GM12878 (cell line): ENCODE measurements at regions not wholly inside any gene's neighbourhood (a gene's known extent, or its start where the extent isn't known, plus 50 kb on each side); places are given as distances from the start of the nearest gene placed in this dataset.

Experiments used
- ATAC-seq: fragments of 200-7000 bp; cut with Tn5 transposase; 3 replicates; pipeline ENCODE4 v1.9.1; 2020; ENCODE audit warnings: mild to moderate bottlenecking, moderate library complexity
- BruUV-seq: library from RNA; stranded (reverse); fragments of 400-500 nt; replicated peaks from 2 replicates; lab custom pipeline; 2021; lab: Mats Ljungman, UMichigan
- CTCF ChIA-PET: fragments of 300-600 bp; sonication (Branson Sonifier 250); formaldehyde crosslinking; extraction: SDS; loops from one replicate; lab custom pipeline; 2021; ENCODE audit warnings: inconsistent platforms; lab: Yijun Ruan, JAX
- POLR2A ChIA-PET: fragments of 350-600 bp; formaldehyde crosslinking; extraction: SDS; loops from one replicate; lab custom pipeline; 2021; ENCODE audit warnings: inconsistent platforms; lab: Charles Lee
- RAD21 ChIA-PET: fragments of 300-600 bp; sonication (Branson Sonifier 250); formaldehyde crosslinking; loops from one replicate; lab custom pipeline; 2023; ENCODE audit warnings: antibody characterized with exemption; ENCODE audit not compliant: unreplicated experiment; lab: Charles Lee
- SMC1A ChIA-PET: fragments of 300-600 bp; sonication (Branson Sonifier 250); formaldehyde crosslinking; loops from one replicate; lab custom pipeline; 2023; ENCODE audit not compliant: unreplicated experiment, uncharacterized antibody; lab: Charles Lee
- DNase-seq: peaks from one replicate; pipeline ENCODE4 v3.0.0-alpha.2; 2011; ENCODE audit warnings: low read depth, low spot score
- FAIRE-seq: peaks from 3 replicates; lab custom pipeline; 2011; peaks lifted over from hg19 to GRCh38; lab: Jason Lieb, UNC
- H2AFZ ChIP-seq: 2 replicates; pipeline ENCODE4 v1.6.0; 2011; ENCODE audit warnings: low read depth, low read length, control low read depth; ENCODE audit not compliant: control insufficient read depth
- H3K27ac ChIP-seq: 2 replicates; pipeline ENCODE4 v1.5.1; 2011; ENCODE audit warnings: control low read depth; ENCODE audit not compliant: control insufficient read depth, insufficient read depth
- H3K27me3 ChIP-seq, 2 experiments: replicated peaks in 1 of 2; 2 replicates each; pipeline versions ENCODE4 v1.6.0 to v1.6.1; 2011; ENCODE audit warnings: low read length in 1 of 2; ENCODE audit not compliant: control insufficient read depth in 2 of 2, insufficient read depth in 2 of 2
- H3K36me3 ChIP-seq, 2 experiments: 2 replicates each; pipeline ENCODE4 v1.5.1; 2011; ENCODE audit warnings: low read length in 1 of 2; ENCODE audit not compliant: control insufficient read depth in 2 of 2, insufficient read depth in 2 of 2
- H3K4me1 ChIP-seq: 2 replicates; pipeline ENCODE4 v1.6.1; 2011; ENCODE audit warnings: mild to moderate bottlenecking, low read length, moderate library complexity, mixed read lengths; ENCODE audit not compliant: control insufficient read depth, insufficient read depth
- H3K4me2 ChIP-seq: 2 replicates; pipeline ENCODE4 v1.6.0; 2011; ENCODE audit warnings: control low read depth; ENCODE audit not compliant: control insufficient read depth, insufficient read depth
- H3K4me3 ChIP-seq: fragments of 200-600 bp; sonication (generic); 2 replicates; pipeline ENCODE4 v1.5.1; 2016
- H3K79me2 ChIP-seq: 2 replicates; pipeline ENCODE4 v1.6.0; 2011; ENCODE audit warnings: low read length; ENCODE audit not compliant: control insufficient read depth, insufficient read depth
- H3K9ac ChIP-seq: 2 replicates; pipeline ENCODE4 v1.8.0; 2011; ENCODE audit warnings: low read length, control low read depth, mixed read lengths; ENCODE audit not compliant: control insufficient read depth, insufficient read depth
- H3K9me3 ChIP-seq: replicated peaks from 3 replicates; pipeline ENCODE4 v1.5.1; 2011; ENCODE audit warnings: mild to moderate bottlenecking, low read length; ENCODE audit not compliant: control insufficient read depth, insufficient read depth
- H4K20me1 ChIP-seq: 2 replicates; pipeline ENCODE4 v1.6.0; 2011; ENCODE audit not compliant: control insufficient read depth, insufficient read depth
- CREB1 ChIP-seq: IDR thresholded peaks from 2 replicates; pipeline ENCODE4 v1.6.1; 2012; ENCODE audit warnings: low read depth, mild to moderate bottlenecking, inconsistent platforms
- CREM ChIP-seq: IDR thresholded peaks from 2 replicates; pipeline ENCODE4 v1.6.1; 2014; ENCODE audit warnings: antibody characterized with exemption, low read depth
- E4F1 ChIP-seq: fragments of 450-650 bp; IDR thresholded peaks from 2 replicates; pipeline ENCODE4 v1.6.1; 2018; ENCODE audit warnings: borderline replicate concordance, mild to moderate bottlenecking; ENCODE audit not compliant: partially characterized antibody
- HCFC1 ChIP-seq: fragments of 150-350 bp; IDR thresholded peaks from 2 replicates; pipeline ENCODE4 v1.6.1; 2014; ENCODE audit warnings: low read length
- IKZF2 ChIP-seq, 2 experiments: fragments of 450-650 bp; IDR thresholded peaks; 2 replicates each; pipeline ENCODE4 v1.6.1; 2017; ENCODE audit warnings: mild to moderate bottlenecking in 2 of 2, moderate library complexity in 2 of 2
- MEF2A ChIP-seq: IDR thresholded peaks from 2 replicates; pipeline ENCODE4 v1.6.1; 2011; ENCODE audit warnings: low read depth, mild to moderate bottlenecking, low read length, moderate library complexity; ENCODE audit not compliant: insufficient read depth
- MEF2B ChIP-seq: fragments of 450-650 bp; IDR thresholded peaks from 2 replicates; pipeline ENCODE4 v1.6.1; 2018; ENCODE audit warnings: mild to moderate bottlenecking, moderate library complexity; ENCODE audit not compliant: partially characterized antibody, poor library complexity, severe bottlenecking
- MTA3 ChIP-seq: IDR thresholded peaks from 2 replicates; pipeline ENCODE4 v1.6.1; 2012; ENCODE audit warnings: low read length, inconsistent platforms, borderline replicate concordance
- NBN ChIP-seq: fragments of 450-650 bp; IDR thresholded peaks from 2 replicates; pipeline ENCODE4 v1.6.1; 2016
- NR2C2 ChIP-seq: IDR thresholded peaks from 2 replicates; pipeline ENCODE4 v1.6.1; 2011; ENCODE audit warnings: borderline replicate concordance, low read depth; ENCODE audit not compliant: control insufficient read depth, insufficient read length
- PAX5 ChIP-seq: IDR thresholded peaks from 2 replicates; pipeline ENCODE4 v1.6.1; 2011; ENCODE audit warnings: low read depth, low read length, borderline replicate concordance
- RAD51 ChIP-seq: fragments of 450-650 bp; IDR thresholded peaks from 2 replicates; pipeline ENCODE4 v1.6.1; 2016; ENCODE audit warnings: moderate library complexity, mild to moderate bottlenecking, inconsistent platforms
- SIN3A ChIP-seq: IDR thresholded peaks from 2 replicates; pipeline ENCODE4 v1.6.1; 2012; ENCODE audit warnings: low read depth, low read length, improper control_type of control experiment
- SMC3 ChIP-seq: IDR thresholded peaks from 2 replicates; pipeline ENCODE4 v1.6.1; 2011; ENCODE audit warnings: low read length, improper control_type of control experiment, borderline replicate concordance
- STAT1 ChIP-seq: fragments of 450-650 bp; conservative IDR thresholded peaks from 2 replicates; pipeline ENCODE4 v1.6.1; 2014; ENCODE audit warnings: antibody characterized with exemption, mild to moderate bottlenecking
- ZBED1 ChIP-seq: IDR thresholded peaks from 2 replicates; pipeline ENCODE4 v1.6.1; 2016; ENCODE audit warnings: borderline replicate concordance
- ZZZ3 ChIP-seq: IDR thresholded peaks from 2 replicates; pipeline ENCODE4 v1.6.1; 2011; ENCODE audit warnings: low read depth; ENCODE audit not compliant: control insufficient read depth, insufficient read length
- WGBS: methylation state at CpG from one replicate; pipeline ENCODE4 v1.1.6; 2016; ENCODE audit warnings: low lambda C conversion rate; ENCODE audit not compliant: insufficient replicate concordance, insufficient coverage; ENCODE audit errors: missing lambda C conversion rate; 5-methylcytosine and 5-hydroxymethylcytosine counted together
- in situ Hi-C: fragments of 300-500 bp; cut with MboI; formaldehyde crosslinking; loops from 9 replicates; pipeline ENCODE4 v1.14.3; 2018; ENCODE audit warnings: mixed read lengths
- intact Hi-C: fragments of 100-400 bp; cut with micrococcal nuclease; formaldehyde crosslinking; loops from one replicate; pipeline ENCODE4 v1.14.2; 2022; ENCODE audit not compliant: unreplicated experiment
- TF ChIP-seq, protein P1 (sequence below): fragments of 450-650 bp; formaldehyde crosslinking; IDR thresholded peaks from 2 replicates; pipeline ENCODE4 v1.4.0; 2022; ENCODE audit warnings: mild to moderate bottlenecking, moderate library complexity

DNA sequence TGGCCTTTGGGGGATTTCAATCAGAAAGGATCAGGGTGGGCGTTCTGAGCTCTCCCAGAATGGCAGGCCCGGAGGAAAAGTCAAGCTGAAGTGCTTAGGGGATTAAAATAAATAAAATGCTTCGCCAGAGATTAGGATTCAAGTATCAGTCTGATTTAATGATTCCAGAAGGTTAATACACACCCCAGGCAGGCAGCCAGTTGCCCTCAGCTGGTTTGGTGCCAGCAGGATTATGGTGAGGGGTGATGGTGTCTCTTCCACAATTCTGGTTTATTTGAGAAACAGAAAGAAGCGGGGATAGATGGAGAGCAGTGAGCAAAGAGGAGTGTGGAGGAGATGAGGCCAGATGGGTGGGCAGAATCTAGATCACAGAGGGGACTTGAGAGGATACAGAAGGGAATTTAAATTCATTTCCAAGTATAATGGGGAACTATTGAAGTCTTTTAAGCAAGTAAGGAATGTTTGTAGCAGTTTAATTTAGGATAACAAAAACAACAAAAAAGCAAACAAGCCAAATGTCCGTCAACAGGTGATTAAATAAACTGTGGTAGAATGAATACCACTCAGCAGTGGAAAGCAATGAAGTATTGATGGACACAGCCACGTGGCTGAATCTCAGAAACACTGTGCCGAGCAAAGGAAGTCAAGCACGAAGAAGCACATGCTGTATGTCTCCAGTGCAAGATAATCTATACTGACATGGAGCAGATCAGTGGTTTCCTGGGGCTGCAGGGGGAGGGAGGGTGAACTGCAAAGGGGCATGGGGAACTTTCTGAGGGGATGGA is 297.7 kb downstream of the MSX2 start:
- no peak for ATAC-seq
- no peak for DNase-seq
- no peaks in the 10 kb centered on the region for H4K20me1 ChIP-seq
- CTCF ChIA-PET, result no interaction called here
- SMC1A ChIA-PET, result no interaction called here
- no peak for FAIRE-seq
- WGBS, result 17% methylated on average over 8 of the region's 8 CpGs
- no peak overlapping the region for H3K4me2 ChIP-seq
- POLR2A ChIA-PET, result no interaction called here
- H3K4me1 ChIP-seq, result no peaks in the 10 kb centered on the region
- H3K27ac ChIP-seq, result no peak overlapping the region
- intact Hi-C loops, result no loop called here
- in situ Hi-C loops, result no loop called here
- H3K9ac ChIP-seq, result no peak overlapping the region
- H3K9me3 ChIP-seq, result no peaks in the 10 kb centered on the region
- H3K27me3 ChIP-seq, result no peaks in the 10 kb centered on the region
- H3K4me3 ChIP-seq, result no peak overlapping the region
- H3K36me3 ChIP-seq, result no peaks in the 10 kb centered on the region
- no peak overlapping the region for H2AFZ ChIP-seq
- BruUV-seq, result no TSS peak
- no peaks in the 10 kb centered on the region for H3K79me2 ChIP-seq
- RAD21 ChIA-PET, result interaction anchor here (0.6 kb wide), 1 partner anchor 88 kb away, joined by 3 read pairs; no protein-coding TSS in a partner anchor
- no peak for TF ChIP-seq NBN
- no peak for TF ChIP-seq SMC3
- TF ChIP-seq MEF2B, result no peak
- TF ChIP-seq MTA3, result no peak
- TF ChIP-seq ZZZ3, result no peak
- no peak for TF ChIP-seq MEF2A
- TF ChIP-seq HCFC1, result no peak
- no peak for TF ChIP-seq E4F1
- TF ChIP-seq CREM, result no peak
- TF ChIP-seq PAX5, result no peak
- TF ChIP-seq, protein P1, sequence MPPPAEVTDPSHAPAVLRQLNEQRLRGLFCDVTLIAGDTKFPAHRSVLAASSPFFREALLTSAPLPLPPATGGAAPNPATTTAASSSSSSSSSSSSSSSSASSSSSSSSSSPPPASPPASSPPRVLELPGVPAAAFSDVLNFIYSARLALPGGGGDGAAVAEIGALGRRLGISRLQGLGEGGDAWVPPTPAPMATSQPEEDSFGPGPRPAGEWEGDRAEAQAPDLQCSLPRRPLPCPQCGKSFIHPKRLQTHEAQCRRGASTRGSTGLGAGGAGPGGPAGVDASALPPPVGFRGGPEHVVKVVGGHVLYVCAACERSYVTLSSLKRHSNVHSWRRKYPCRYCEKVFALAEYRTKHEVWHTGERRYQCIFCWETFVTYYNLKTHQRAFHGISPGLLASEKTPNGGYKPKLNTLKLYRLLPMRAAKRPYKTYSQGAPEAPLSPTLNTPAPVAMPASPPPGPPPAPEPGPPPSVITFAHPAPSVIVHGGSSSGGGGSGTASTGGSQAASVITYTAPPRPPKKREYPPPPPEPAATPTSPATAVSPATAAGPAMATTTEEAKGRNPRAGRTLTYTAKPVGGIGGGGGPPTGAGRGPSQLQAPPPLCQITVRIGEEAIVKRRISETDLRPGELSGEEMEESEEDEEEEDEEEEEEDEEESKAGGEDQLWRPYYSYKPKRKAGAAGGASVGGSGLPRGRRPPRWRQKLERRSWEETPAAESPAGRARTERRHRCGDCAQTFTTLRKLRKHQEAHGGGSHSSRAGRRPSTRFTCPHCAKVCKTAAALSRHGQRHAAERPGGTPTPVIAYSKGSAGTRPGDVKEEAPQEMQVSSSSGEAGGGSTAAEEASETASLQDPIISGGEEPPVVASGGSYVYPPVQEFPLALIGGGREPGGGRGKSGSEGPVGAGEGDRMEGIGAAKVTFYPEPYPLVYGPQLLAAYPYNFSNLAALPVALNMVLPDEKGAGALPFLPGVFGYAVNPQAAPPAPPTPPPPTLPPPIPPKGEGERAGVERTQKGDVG (CRISPR knock-in tag), result no peak
- no peak for TF ChIP-seq SIN3A
- no peak for TF ChIP-seq ZBED1
- no peak for TF ChIP-seq IKZF2 (IDR thresholded peaks at IDR 0.05)
- no peak for TF ChIP-seq RAD51
- TF ChIP-seq CREB1, result no peak
- no peak for TF ChIP-seq NR2C2
- TF ChIP-seq STAT1, result no peak
